Kidney epithelial cell (primary cell): ENCODE measurements at regions not wholly inside any gene's neighbourhood (a gene's known extent, or its start where the extent isn't known, plus 50 kb on each side); places are given as distances from the start of the nearest gene placed in this dataset.

Experiments
- DNase-seq: peaks from one replicate; pipeline ENCODE4 v3.0.0-alpha.2; 2010; ENCODE audit warnings: low read depth
- H3K27me3 ChIP-seq: 2 replicates; pipeline ENCODE4 v1.6.0; 2011; ENCODE audit warnings: low read length; ENCODE audit not compliant: control insufficient read depth, insufficient read depth
- H3K36me3 ChIP-seq: 2 replicates; pipeline ENCODE4 v1.5.1; 2011; ENCODE audit warnings: low read length; ENCODE audit not compliant: control insufficient read depth, insufficient read depth
- H3K4me3 ChIP-seq: 2 replicates; pipeline ENCODE4 v1.5.1; 2011; ENCODE audit warnings: low read depth, mild to moderate bottlenecking, control low read depth, low read length
- CTCF ChIP-seq: IDR thresholded peaks from 2 replicates; pipeline ENCODE4 v1.5.1; 2011; ENCODE audit warnings: mild to moderate bottlenecking, moderate library complexity, low read length, control low read depth, inconsistent platforms; ENCODE audit not compliant: insufficient read depth, poor library complexity, severe bottlenecking

- Histone ChIP-seq H3K4me3 (no peak overlapping the region), H3K36me3 (no peaks in the 10 kb centered on the region), H3K27me3 (no peaks in the 10 kb centered on the region)
- no peak for DNase-seq
- TF ChIP-seq CTCF = no peak
Observed at GRCh38 chr13:103324641-103325040, 258.4 kb upstream of the SLC10A2 start.

GRCh38 chr13:103315711-103316110, 249.5 kb upstream of the SLC10A2 start:
- no peak for DNase-seq
- TF ChIP-seq CTCF = no peak
- H3K4me3 ChIP-seq = no peak overlapping the region

GRCh38 chr13:103312467-103312866, 246.2 kb upstream of the SLC10A2 start:
- no peaks in the 10 kb centered on the region for H3K36me3 ChIP-seq
- no peak for DNase-seq
- H3K27me3 ChIP-seq = no peaks in the 10 kb centered on the region
- no peak overlapping the region for H3K4me3 ChIP-seq
- no peak for TF ChIP-seq CTCF

More at GRCh38 chr13:103315711-103316110, 249.5 kb upstream of the SLC10A2 start:
- H3K36me3 ChIP-seq = no peaks in the 10 kb centered on the region
- no peaks in the 10 kb centered on the region for H3K27me3 ChIP-seq

GRCh38 chr13:103308667-103309066, 242.4 kb upstream of the SLC10A2 start:
- Histone ChIP-seq H3K4me3 (no peak overlapping the region), H3K27me3 (no peaks in the 10 kb centered on the region), H3K36me3 (no peaks in the 10 kb centered on the region)
- DNase-seq = no peak
- no peak for TF ChIP-seq CTCF

- no peak for DNase-seq
- no peaks in the 10 kb centered on the region for H3K27me3 ChIP-seq
- no peak for TF ChIP-seq CTCF
- H3K4me3 ChIP-seq = no peak overlapping the region
- no peaks in the 10 kb centered on the region for H3K36me3 ChIP-seq
Observed at GRCh38 chr13:103306163-103306562, 239.9 kb upstream of the SLC10A2 start.

- DNase-seq = no peak
- no peak for TF ChIP-seq CTCF
- H3K27me3 ChIP-seq = no peaks in the 10 kb centered on the region
- no peaks in the 10 kb centered on the region for H3K36me3 ChIP-seq
- no peak overlapping the region for H3K4me3 ChIP-seq
Observed at GRCh38 chr13:103303078-103303651, 236.9 kb upstream of the SLC10A2 start.
